GM19324 (cell line): ENCODE measurements at regions not wholly inside any gene's neighbourhood (a gene's known extent, or its start where the extent isn't known, plus 50 kb on each side); places are given as distances from the start of the nearest gene placed in this dataset.

Source experiments
- ATAC-seq: cut with Tn5 transposase; IDR thresholded peaks from one replicate; pipeline ENCODE4 v1.9.1; 2021; ENCODE audit warnings: mild to moderate bottlenecking, moderate library complexity; ENCODE audit not compliant: unreplicated experiment, low FRiP score

DNA sequence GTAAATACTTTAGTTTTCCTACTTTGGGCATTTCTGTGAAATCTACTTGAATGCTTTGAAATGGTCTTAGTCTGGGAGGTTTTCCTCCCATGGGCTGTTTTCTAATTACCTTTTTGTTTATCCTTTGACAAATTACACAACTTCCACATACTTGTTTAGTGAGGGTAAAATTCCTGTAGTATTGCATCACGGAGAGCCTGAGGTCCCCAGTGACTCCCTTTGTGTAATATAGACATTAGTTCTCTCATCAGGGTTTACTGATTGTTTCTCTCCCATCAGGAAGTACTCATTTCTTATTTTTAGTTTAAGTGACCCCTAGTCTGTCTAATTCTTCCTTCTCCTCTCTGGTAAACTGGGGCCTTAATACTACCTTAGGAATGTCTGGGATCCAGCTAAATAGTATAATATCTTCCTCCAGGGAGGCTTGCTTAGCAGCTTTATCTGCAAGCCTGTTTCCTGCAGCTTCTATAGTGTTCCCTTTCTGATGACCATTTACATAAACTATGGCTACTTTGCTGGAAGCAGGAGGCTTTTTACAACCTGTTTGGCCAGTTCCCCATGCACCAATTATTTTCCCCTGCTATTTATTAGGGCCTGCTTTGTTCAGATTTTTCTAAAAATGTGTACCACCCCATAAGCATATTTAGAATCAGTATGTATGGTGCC, 87.2 kb upstream of the XCR1 start:
- no peak for ATAC-seq

GRCh38 chr3:46113608-46114007, 86.3 kb upstream of the XCR1 start:
- no peak for ATAC-seq

DNA sequence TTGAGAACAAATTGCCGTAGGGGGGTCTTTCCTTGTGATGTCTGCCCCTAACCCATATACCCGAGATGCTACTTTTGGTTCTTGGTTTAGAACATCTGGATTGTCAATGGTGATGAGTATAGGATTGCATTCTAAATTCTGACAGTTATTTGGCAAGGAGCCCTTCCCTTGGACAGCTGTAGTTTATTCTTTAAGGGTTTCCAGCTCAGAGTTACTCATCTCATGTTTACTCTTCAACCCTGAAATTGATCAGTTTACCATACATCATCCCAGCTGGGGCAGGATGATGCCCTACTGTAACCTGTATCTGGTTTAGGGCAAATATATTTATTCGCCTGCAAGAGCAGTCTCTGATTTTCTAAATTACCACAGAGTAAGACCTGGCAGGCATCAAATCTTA, 85.7 kb upstream of the XCR1 start:
- no peak for ATAC-seq

DNA sequence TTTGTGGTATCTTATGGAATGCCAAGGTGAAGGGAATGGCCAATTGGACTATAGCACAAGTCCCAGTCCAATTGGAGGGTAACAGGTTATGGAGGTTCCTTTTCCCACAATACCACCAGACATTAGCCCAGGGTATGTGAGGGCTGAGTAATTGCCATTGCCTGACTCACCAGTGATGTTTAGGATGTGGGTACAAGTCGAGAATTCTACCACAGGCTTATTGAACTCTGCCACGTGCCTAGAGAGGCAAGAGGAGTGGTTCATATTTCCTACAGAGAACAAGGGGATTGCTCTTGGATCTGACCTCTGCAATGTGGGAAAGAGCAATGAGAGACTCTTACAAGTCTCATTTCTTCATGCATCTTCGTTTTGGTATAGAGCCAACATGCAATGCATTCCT, 85.0 kb upstream of the XCR1 start:
- no peak for ATAC-seq

GRCh38 chr3:46110701-46111493, 83.6 kb upstream of the XCR1 start:
- peak; percentile 57 for ATAC-seq

- no peak for ATAC-seq
Observed at GRCh38 chr3:46107682-46108081, 80.4 kb upstream of the XCR1 start.

- no peak for ATAC-seq
Observed at GRCh38 chr3:46105306-46105919, 78.1 kb upstream of the XCR1 start.

DNA sequence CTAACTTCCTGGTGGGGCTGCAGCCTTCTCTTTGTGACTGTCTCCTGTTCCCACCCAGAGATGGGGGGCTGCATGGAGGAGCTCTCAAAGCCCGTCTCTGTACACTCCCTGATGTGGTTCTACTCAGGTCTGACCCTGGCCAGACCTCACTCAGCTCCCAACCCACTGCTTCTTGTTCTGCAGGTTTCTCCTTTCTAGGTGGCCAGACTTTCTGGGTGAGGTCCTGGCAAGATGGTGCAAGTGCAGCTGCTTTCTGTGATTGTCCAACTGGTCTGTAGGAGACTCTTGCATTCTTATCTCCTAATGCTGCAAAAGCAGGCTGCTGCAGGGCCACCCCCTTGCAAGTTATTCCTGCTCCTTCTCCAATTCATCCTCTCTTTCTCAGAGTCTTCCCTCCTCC, 77.4 kb upstream of the XCR1 start:
- no peak for ATAC-seq

- no peak for ATAC-seq
Observed at GRCh38 chr3:46102780-46103130, 75.5 kb upstream of the XCR1 start.

DNA sequence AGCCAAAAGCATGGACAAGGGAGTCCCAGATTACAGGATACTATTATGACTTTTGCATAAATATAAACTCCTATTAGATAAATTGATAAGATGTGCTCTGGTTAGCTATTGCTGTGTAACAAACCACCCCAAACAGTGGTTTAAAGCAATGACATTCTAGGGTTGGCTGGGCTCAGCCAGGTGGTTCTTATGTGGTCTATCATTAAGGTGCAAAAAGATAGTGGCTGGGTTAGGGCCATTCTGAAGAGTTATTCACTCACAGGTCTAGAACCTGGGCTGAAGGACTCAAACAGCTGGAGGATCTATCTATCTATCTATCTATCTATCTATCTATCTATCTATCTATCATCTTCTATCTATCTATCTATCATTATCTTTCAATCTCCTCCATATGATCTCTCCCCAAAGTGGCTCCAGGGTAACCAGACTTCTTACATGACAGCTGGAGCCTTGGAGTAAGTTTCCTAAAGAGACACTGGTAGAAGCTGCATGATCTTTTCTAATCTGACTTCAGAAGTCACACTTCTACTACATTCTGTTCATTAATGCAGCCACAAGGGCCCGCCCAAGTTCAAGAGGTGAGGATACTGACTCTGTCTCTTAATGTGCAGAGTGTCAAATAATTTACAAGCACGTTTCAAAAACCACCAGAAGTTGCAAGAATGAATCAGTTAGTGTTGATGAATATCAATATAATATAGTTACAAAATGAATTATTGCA, 74.9 kb upstream of the XCR1 start:
- ATAC-seq = no peak

DNA sequence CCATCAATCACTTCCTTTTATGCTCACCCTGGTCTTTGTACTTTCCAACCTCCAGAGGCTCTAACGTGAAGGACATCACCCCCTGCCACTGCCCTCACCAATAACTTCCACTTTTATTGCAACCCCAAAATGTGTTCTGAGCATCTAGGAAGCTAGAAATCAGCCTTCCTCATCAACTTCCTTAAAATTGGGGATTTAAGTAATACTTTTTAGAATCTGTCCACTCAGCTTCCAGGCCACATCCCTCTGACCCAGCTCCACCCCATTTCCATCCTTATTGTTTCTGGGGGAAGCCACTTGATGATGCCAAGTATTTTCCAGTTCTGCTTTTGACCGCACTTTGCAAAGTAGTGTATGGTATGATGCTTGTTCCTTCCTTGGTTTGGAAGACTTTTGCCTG, 73.5 kb upstream of the XCR1 start:
- no peak for ATAC-seq

GRCh38 chr3:46098319-46098761, 71.1 kb upstream of the XCR1 start:
- no peak for ATAC-seq

- no peak for ATAC-seq
Observed at GRCh38 chr3:46097691-46098241, 70.5 kb upstream of the XCR1 start.

DNA sequence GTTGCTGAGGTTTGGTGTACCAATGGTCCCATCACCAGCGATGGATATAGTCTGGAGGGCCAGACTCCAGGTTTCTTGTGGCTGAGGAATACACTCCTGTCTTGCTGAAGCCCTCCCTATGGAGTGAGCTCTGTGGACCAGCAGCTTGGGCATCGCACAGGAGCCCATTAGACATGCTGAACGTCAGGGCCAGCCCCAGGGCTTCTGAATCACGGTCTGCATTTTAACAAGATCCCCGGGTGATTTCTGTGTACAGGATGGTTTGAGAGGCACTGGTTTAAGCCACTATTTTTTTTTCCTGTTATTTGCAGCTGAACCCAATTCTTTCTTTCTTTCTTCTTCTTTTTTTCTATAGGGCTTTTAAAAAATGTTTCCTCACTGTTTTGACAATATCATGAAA, 69.5 kb upstream of the XCR1 start:
- no peak for ATAC-seq

GRCh38 chr3:46096336-46096735, 69.1 kb upstream of the XCR1 start:
- no peak for ATAC-seq

GRCh38 chr3:46095307-46095706, 68.0 kb upstream of the XCR1 start:
- no peak for ATAC-seq

DNA sequence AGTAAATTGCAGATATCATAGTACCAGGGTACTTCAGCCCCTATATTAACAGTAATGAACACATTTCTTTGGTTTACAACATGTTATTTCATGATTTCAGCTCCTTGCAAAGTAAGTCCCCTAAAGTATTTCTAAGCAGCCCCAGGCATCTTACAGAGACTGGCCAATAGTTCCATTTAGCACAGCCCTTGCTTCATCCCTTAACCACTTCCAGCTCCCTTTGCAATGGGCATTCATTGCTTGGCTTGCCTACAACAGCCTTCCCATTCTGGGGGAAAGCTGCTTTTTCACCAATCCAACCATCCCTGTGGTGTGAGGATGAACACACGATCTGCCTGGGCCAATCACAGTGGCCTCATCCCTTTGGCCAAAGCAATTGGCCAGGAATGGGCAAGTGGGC, 67.2 kb upstream of the XCR1 start:
- ATAC-seq = no peak

- no peak for ATAC-seq
Observed at GRCh38 chr3:46093966-46094365, 66.7 kb upstream of the XCR1 start.

GRCh38 chr3:46093327-46093942, 66.2 kb upstream of the XCR1 start:
- ATAC-seq = no peak

DNA sequence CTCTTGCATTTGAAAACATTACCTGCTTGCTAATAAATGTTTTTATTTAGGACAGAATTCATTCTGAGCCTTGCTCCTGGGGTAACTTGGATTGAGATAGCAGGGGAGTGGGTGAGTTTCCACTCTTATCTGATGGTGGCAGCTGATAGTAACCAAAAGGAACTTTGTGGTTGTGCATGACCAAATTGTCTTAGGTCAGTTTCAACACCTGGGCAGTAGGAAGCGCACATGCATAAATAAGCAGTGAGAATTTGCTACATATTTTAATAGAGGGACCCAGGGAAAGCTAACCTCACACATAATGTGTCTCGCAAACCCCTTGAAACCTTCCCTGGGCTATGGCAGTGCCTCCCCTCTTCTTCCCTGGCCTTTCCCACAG, 65.4 kb upstream of the XCR1 start:
- ATAC-seq = peak; percentile 48
